ENCODE measurements at regions not wholly inside any gene's neighbourhood (a gene's known extent, or its start where the extent isn't known, plus 50 kb on each side); places are given as distances from the start of the nearest gene placed in this dataset.

DNA sequence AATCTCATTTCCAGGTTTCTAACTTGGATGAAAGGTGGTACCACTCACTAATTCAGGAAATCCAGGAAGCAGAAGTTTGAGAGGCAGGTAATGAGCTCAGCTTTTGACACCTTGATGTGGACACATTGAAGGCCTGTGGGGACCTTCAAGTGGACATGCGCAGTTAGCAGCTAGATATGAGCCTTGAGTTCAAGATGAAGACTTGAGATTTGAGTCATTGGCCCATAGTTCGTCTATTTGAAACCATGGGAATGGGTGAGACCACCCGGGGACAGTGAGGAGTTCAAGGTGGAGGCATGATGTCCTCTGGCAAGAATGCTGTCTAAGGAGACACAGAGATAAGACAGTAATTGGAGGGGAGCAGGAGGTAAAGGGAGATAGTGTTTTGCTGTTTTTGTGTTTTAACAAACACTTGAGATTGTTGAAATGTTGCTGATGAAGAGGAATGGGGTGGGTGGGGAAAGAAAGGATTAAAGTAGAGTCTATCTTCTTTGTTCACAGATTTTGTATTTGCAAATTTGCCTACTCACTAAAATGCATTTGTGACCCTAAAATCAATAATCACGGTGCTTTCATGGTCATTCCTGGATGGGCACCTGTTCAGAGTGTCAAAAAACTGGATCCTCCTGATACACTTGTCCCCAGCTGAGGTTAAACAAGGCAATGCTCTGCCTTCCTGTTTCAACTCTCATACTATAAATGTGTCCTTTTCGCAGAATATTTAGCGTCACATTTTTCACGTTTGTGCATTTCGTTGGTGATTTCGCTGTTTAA is 69.5 kb upstream of the PLXNC1 start:
- peaks cover 2 to 41% (median 19%) of the 10 kb centered on the region in 4 experiments for H3K4me1 ChIP-seq (ENCODE audit: control extremely low read depth in 1 of 4, control insufficient read depth in 4 of 4, insufficient read depth in 4 of 4, low read length in 3 of 4)
- no peak overlapping the region for H3K4me3 ChIP-seq (ENCODE audit: control insufficient read depth in 1 of 7, extremely low read depth in 1 of 7, insufficient read depth in 4 of 7, low read depth in 2 of 7, low read length in 6 of 7)
- no peak overlapping the region for H3K27ac ChIP-seq (ENCODE audit: insufficient read depth in 1 of 2, low read depth in 1 of 2, low read length in 2 of 2, poor library complexity in 1 of 2, severe bottlenecking in 2 of 2)
- no peak for DNase-seq
- POLR2A ChIA-PET, result interaction anchor here (1.0 kb wide), 1 partner anchor 22 kb away, joined by 3 read pairs; no protein-coding TSS in a partner anchor
- H3K36me3 ChIP-seq (ENCODE audit: control insufficient read depth in 4 of 4, insufficient read depth in 4 of 4, low read length in 3 of 4), result no peaks in the 10 kb centered on the region
- H3K27me3 ChIP-seq (replicated peaks in 2 of 5; ENCODE audit: control insufficient read depth in 4 of 5, insufficient read depth in 5 of 5, low read length in 4 of 5), result no peaks in the 10 kb centered on the region
- 93% methylated on average over 9 of the region's 9 CpGs for WGBS (ENCODE audit: insufficient coverage)
- CTCF ChIA-PET, result interaction anchor here (1.3 to 4.8 kb wide), 3 partner anchors 10 to 510 kb away, joined by 5 to 43 read pairs (median 6); no protein-coding TSS in a partner anchor
- no peaks in the 10 kb centered on the region for H3K9me3 ChIP-seq (ENCODE audit: control extremely low read depth in 1 of 5, control insufficient read depth in 4 of 5, insufficient read depth in 2 of 5, low read depth in 1 of 5, low read length in 4 of 5)

DNA sequence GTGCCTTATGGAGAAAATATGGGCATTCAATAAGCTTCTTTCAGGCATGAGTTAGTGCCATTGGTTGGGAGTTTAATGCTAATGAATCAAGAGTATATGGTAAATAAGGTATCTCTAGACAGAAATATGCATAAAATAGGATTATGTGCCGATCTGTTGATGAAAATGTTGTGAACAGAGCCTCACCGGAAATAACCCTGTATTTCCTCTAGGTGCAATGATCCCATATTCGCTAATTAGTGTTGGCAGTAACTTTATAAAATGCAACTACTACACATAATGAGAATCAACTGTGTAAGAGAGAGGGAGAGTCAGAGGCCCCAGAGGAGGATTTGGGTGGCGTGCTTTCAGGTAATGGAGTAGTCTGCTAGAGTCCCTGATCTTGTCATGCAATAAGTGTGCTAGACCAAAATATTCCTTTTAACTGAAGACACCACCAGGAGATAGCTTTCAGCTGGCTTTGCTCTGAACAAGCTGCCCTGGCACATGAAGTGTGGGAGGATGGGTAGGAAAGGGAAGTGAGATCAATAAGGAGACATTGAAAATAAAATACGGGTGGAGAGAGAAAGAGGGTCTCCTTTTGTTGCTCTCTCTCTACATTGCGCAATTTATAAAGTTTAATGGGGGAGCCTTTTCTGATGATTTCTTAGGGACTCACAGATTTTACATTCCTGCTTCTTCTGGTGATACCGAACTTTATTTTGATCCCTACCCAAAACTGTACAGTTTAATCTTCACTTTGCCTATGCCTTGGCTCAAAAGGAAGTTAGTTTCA is 68.6 kb upstream of the PLXNC1 start:
- WGBS (ENCODE audit: insufficient coverage), result 100% methylated on average over 1 of the region's 7 CpGs
- POLR2A ChIA-PET, result interaction anchor here (1.0 kb wide), 1 partner anchor 21 kb away, joined by 3 read pairs; no protein-coding TSS in a partner anchor

DNA sequence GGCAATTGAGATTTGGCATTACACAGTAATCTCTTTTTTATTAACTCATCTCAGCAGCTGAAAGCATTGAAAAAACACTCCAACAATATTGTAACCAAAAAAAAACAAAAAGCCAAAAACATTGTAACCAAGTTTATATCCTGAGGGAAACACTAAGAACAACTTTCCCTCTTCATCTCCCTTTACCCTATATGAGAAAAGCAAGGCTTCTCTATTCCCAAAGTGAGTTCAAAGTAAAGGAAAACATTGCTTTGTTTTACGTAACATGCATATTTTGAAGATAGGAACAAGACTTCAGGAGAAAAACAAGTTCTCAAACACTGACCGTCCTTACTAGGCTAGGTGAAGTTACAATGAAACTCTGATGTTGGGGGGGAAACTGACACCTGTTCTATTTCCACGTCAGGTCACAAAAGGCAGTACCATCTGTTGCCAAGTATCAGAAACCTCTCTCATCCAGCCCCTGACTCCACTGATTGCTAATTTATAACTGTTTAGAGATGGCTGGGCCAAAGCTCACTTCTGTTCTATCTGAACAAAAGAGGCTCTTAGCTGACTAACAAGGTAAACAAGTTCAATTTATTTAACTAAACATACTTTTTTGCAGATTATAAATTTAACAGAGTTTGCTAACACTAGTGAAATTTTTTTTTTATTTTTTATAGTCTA is 67.9 kb upstream of the PLXNC1 start:
- ChIA-PET POLR2A (no interaction called here), CTCF (interaction anchor here (1.8 to 3.7 kb wide), 2 partner anchors 21 kb away, joined by 5 to 25 read pairs; no protein-coding TSS in a partner anchor)
- 61% methylated on average over 3 of the region's 3 CpGs for WGBS (ENCODE audit: insufficient coverage)
- peaks cover 2 to 32% (median 19%) of the 10 kb centered on the region in 4 experiments for H3K4me1 ChIP-seq (ENCODE audit: control extremely low read depth in 1 of 4, control insufficient read depth in 4 of 4, insufficient read depth in 4 of 4, low read length in 3 of 4)
- H3K27ac ChIP-seq (ENCODE audit: insufficient read depth in 1 of 2, low read depth in 1 of 2, low read length in 2 of 2, poor library complexity in 1 of 2, severe bottlenecking in 2 of 2), result no peak overlapping the region
- H3K9me3 ChIP-seq (ENCODE audit: control extremely low read depth in 1 of 5, control insufficient read depth in 4 of 5, insufficient read depth in 2 of 5, low read depth in 1 of 5, low read length in 4 of 5), result peaks cover 0 to 5% (median 0%) of the 10 kb centered on the region in 5 experiments
- no peak overlapping the region for H3K4me3 ChIP-seq (ENCODE audit: control insufficient read depth in 1 of 7, extremely low read depth in 1 of 7, insufficient read depth in 4 of 7, low read depth in 2 of 7, low read length in 6 of 7)
- H3K36me3 ChIP-seq (ENCODE audit: control insufficient read depth in 4 of 4, insufficient read depth in 4 of 4, low read length in 3 of 4), result no peaks in the 10 kb centered on the region
- DNase-seq, result no peak
- no peaks in the 10 kb centered on the region for H3K27me3 ChIP-seq (replicated peaks in 2 of 5; ENCODE audit: control insufficient read depth in 4 of 5, insufficient read depth in 5 of 5, low read length in 4 of 5)

More for the DNA sequence above, 68.6 kb upstream of the PLXNC1 start:
- DNase-seq, result no peak
- no peaks in the 10 kb centered on the region for H3K27me3 ChIP-seq (replicated peaks in 2 of 5; ENCODE audit: control insufficient read depth in 4 of 5, insufficient read depth in 5 of 5, low read length in 4 of 5)
- H3K9me3 ChIP-seq (ENCODE audit: control extremely low read depth in 1 of 5, control insufficient read depth in 4 of 5, insufficient read depth in 2 of 5, low read depth in 1 of 5, low read length in 4 of 5), result no peaks in the 10 kb centered on the region
- H3K27ac ChIP-seq (ENCODE audit: insufficient read depth in 1 of 2, low read depth in 1 of 2, low read length in 2 of 2, poor library complexity in 1 of 2, severe bottlenecking in 2 of 2), result no peak overlapping the region
- peaks cover 2 to 39% (median 19%) of the 10 kb centered on the region in 4 experiments for H3K4me1 ChIP-seq (ENCODE audit: control extremely low read depth in 1 of 4, control insufficient read depth in 4 of 4, insufficient read depth in 4 of 4, low read length in 3 of 4)
- no peak overlapping the region for H3K4me3 ChIP-seq (ENCODE audit: control insufficient read depth in 1 of 7, extremely low read depth in 1 of 7, insufficient read depth in 4 of 7, low read depth in 2 of 7, low read length in 6 of 7)
- H3K36me3 ChIP-seq (ENCODE audit: control insufficient read depth in 4 of 4, insufficient read depth in 4 of 4, low read length in 3 of 4), result no peaks in the 10 kb centered on the region
- CTCF ChIA-PET, result interaction anchor here (1.3 to 1.8 kb wide), 2 partner anchors 22 to 510 kb away, joined by 5 to 6 read pairs; no protein-coding TSS in a partner anchor

DNA sequence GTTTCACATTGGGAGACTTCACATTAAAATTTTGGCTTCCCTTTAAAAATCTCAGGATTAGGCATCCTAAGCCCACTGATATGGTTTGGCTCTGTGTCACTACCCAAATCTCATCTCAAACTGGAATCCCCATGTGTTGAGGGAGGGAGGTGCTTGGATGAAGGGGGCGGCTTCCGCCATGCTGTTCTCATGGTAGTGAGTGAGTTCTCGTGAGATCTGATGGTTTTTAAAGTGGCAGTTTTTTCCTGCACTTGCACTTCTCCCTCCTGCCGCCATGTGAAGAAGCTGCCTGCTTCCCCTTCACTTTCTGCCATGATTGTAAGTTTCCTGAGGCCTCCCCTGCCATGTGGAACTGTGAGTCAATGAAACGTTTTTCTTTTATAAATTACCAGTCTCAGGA is 65.7 kb upstream of the PLXNC1 start:
- Histone ChIP-seq H3K4me3 (ENCODE audit: control insufficient read depth in 1 of 7, extremely low read depth in 1 of 7, insufficient read depth in 4 of 7, low read depth in 2 of 7, low read length in 6 of 7) (no peak overlapping the region), H3K27ac (ENCODE audit: insufficient read depth in 1 of 2, low read depth in 1 of 2, low read length in 2 of 2, poor library complexity in 1 of 2, severe bottlenecking in 2 of 2) (no peak overlapping the region), H3K4me1 (ENCODE audit: control extremely low read depth in 1 of 4, control insufficient read depth in 4 of 4, insufficient read depth in 4 of 4, low read length in 3 of 4) (peaks cover 2 to 26% (median 18%) of the 10 kb centered on the region in 4 experiments), H3K9me3 (ENCODE audit: control extremely low read depth in 1 of 5, control insufficient read depth in 4 of 5, insufficient read depth in 2 of 5, low read depth in 1 of 5, low read length in 4 of 5) (peaks cover 0 to 5% (median 0%) of the 10 kb centered on the region in 5 experiments), H3K27me3 (replicated peaks in 2 of 5; ENCODE audit: control insufficient read depth in 4 of 5, insufficient read depth in 5 of 5, low read length in 4 of 5) (no peaks in the 10 kb centered on the region), H3K36me3 (ENCODE audit: control insufficient read depth in 4 of 4, insufficient read depth in 4 of 4, low read length in 3 of 4) (no peaks in the 10 kb centered on the region)
- no peak for DNase-seq
- ChIA-PET CTCF (interaction anchor here (1.6 to 3.7 kb wide), 2 partner anchors 19 to 557 kb away, joined by 4 to 25 read pairs; no protein-coding TSS in a partner anchor), POLR2A (no interaction called here)
- WGBS (ENCODE audit: insufficient coverage), result 95% methylated on average over 5 of the region's 5 CpGs

DNA sequence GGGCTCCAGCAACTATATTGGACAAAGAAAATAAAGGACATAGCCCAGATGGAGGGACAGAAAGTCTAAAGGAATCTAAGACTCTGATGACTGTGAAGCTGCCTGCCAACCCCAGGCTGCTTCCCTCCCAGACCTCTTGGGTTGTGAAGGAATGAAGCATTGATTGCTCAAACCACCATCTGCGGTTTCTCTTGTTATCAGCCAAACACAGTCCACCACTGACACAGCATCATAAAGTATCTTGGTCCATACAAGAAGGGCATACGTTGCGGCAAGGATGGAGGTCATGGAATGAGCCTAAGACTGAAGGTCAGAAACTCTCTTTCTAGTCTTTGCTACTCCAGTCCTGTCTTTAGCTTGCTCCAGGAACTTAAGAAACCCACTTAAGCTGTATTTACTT is 58.5 kb upstream of the PLXNC1 start:
- Histone ChIP-seq H3K4me1 (ENCODE audit: control extremely low read depth in 1 of 4, control insufficient read depth in 4 of 4, insufficient read depth in 4 of 4, low read length in 3 of 4) (peaks cover 0 to 14% (median 4%) of the 10 kb centered on the region in 4 experiments), H3K9me3 (ENCODE audit: control extremely low read depth in 1 of 5, control insufficient read depth in 4 of 5, insufficient read depth in 2 of 5, low read depth in 1 of 5, low read length in 4 of 5) (peaks cover 0 to 5% (median 0%) of the 10 kb centered on the region in 5 experiments), H3K4me3 (ENCODE audit: control insufficient read depth in 1 of 7, extremely low read depth in 1 of 7, insufficient read depth in 4 of 7, low read depth in 2 of 7, low read length in 6 of 7) (no peak overlapping the region), H3K36me3 (ENCODE audit: control insufficient read depth in 4 of 4, insufficient read depth in 4 of 4, low read length in 3 of 4) (no peaks in the 10 kb centered on the region), H3K27ac (ENCODE audit: insufficient read depth in 1 of 2, low read depth in 1 of 2, low read length in 2 of 2, poor library complexity in 1 of 2, severe bottlenecking in 2 of 2) (no peak overlapping the region), H3K27me3 (replicated peaks in 2 of 5; ENCODE audit: control insufficient read depth in 4 of 5, insufficient read depth in 5 of 5, low read length in 4 of 5) (no peaks in the 10 kb centered on the region)
- DNase-seq, result peak; percentile 64 to 91 (median 84)
- CTCF ChIA-PET, result interaction anchor here (0.6 to 6.6 kb wide), 4 partner anchors 12 to 197 kb away, joined by 3 to 49 read pairs (median 24); no protein-coding TSS in a partner anchor
- no CpG with 5 or more reads among the region's 3 CpGs for WGBS (ENCODE audit: insufficient coverage)
- POLR2A ChIA-PET, result no interaction called here

DNA sequence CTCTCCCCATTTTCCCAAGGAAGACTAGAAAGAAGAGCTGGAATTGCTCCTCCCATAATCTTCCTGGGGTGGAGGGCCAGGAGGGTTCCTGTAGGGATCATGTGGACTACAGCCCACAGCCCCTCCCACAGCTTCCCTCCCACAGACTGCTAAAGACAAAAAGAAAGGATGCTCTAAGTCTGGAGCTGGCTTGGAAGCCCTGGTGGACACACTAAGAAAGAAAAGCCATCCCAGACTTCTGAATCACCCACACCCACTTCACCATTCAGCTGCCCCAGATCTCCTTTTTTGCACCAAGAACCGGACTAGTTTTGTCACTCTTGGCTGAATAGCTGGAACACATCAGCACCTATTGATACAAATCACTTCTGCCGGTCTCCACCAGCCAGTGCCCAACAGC is 56.8 kb upstream of the PLXNC1 start:
- ChIA-PET CTCF (interaction anchor here (0.7 to 6.6 kb wide), 5 partner anchors 10 to 589 kb away, joined by 3 to 49 read pairs (median 4); no protein-coding TSS in a partner anchor), POLR2A (no interaction called here)
- no peaks in the 10 kb centered on the region for H3K36me3 ChIP-seq (ENCODE audit: control insufficient read depth in 4 of 4, insufficient read depth in 4 of 4, low read length in 3 of 4)
- peaks cover 0 to 14% (median 4%) of the 10 kb centered on the region in 4 experiments for H3K4me1 ChIP-seq (ENCODE audit: control extremely low read depth in 1 of 4, control insufficient read depth in 4 of 4, insufficient read depth in 4 of 4, low read length in 3 of 4)
- H3K27ac ChIP-seq (ENCODE audit: insufficient read depth in 1 of 2, low read depth in 1 of 2, low read length in 2 of 2, poor library complexity in 1 of 2, severe bottlenecking in 2 of 2), result no peak overlapping the region
- no peak overlapping the region for H3K4me3 ChIP-seq (ENCODE audit: control insufficient read depth in 1 of 7, extremely low read depth in 1 of 7, insufficient read depth in 4 of 7, low read depth in 2 of 7, low read length in 6 of 7)
- no peak for DNase-seq
- 29% methylated on average over 1 of the region's 2 CpGs for WGBS (ENCODE audit: insufficient coverage)
- H3K27me3 ChIP-seq (replicated peaks in 2 of 5; ENCODE audit: control insufficient read depth in 4 of 5, insufficient read depth in 5 of 5, low read length in 4 of 5), result peaks cover 0 to 2% (median 0%) of the 10 kb centered on the region in 5 experiments
- H3K9me3 ChIP-seq (ENCODE audit: control extremely low read depth in 1 of 5, control insufficient read depth in 4 of 5, insufficient read depth in 2 of 5, low read depth in 1 of 5, low read length in 4 of 5), result no peaks in the 10 kb centered on the region
